GM21825 (cell line): ENCODE measurements at regions not wholly inside any gene's neighbourhood (a gene's known extent, or its start where the extent isn't known, plus 50 kb on each side); places are given as distances from the start of the nearest gene placed in this dataset.

Source experiments
- ATAC-seq: cut with Tn5 transposase; IDR thresholded peaks from one replicate; pipeline ENCODE4 v1.9.1; 2021; ENCODE audit warnings: mild to moderate bottlenecking, moderate library complexity; ENCODE audit not compliant: unreplicated experiment

GRCh38 chr11:45523760-45524159, 141.7 kb downstream of the CHST1 start:
- ATAC-seq: no peak

GRCh38 chr11:45518833-45519535, 146.4 kb downstream of the CHST1 start:
- no peak for ATAC-seq

GRCh38 chr11:45518141-45518832, 147.1 kb downstream of the CHST1 start:
- ATAC-seq: no peak

GRCh38 chr11:45517171-45517770, 148.2 kb downstream of the CHST1 start:
- ATAC-seq: no peak

GRCh38 chr11:45513821-45514340, 151.5 kb downstream of the CHST1 start:
- ATAC-seq: no peak

- ATAC-seq: no peak
These were observed 152.8 kb downstream of the CHST1 start for GRCh38 chr11:45512471-45513148.

GRCh38 chr11:45511566-45511965, 153.9 kb downstream of the CHST1 start:
- no peak for ATAC-seq

- no peak for ATAC-seq
These were observed 157.5 kb downstream of the CHST1 start for GRCh38 chr11:45507916-45508315.

- ATAC-seq: no peak
These were observed 162.1 kb downstream of the CHST1 start for GRCh38 chr11:45503311-45503710.

GRCh38 chr11:45502226-45502545, 163.2 kb downstream of the CHST1 start:
- ATAC-seq: no peak

- no peak for ATAC-seq
These were observed 163.8 kb downstream of the CHST1 start for GRCh38 chr11:45501392-45502225.

GRCh38 chr11:45500451-45500850, 165.0 kb downstream of the CHST1 start:
- ATAC-seq: no peak

- ATAC-seq: no peak
These were observed 170.7 kb downstream of the CHST1 start for GRCh38 chr11:45494738-45495137.

GRCh38 chr11:45489281-45489905, 176.0 kb downstream of the CHST1 start:
- ATAC-seq: no peak

- no peak for ATAC-seq
These were observed 179.0 kb downstream of the CHST1 start for GRCh38 chr11:45486461-45486860.

- no peak for ATAC-seq
These were observed 180.2 kb downstream of the CHST1 start for GRCh38 chr11:45485070-45485707.

GRCh38 chr11:45484326-45484883, 181.0 kb downstream of the CHST1 start:
- no peak for ATAC-seq

- ATAC-seq: no peak
These were observed 182.0 kb downstream of the CHST1 start for GRCh38 chr11:45483416-45483815.

GRCh38 chr11:45482331-45482730, 183.1 kb downstream of the CHST1 start:
- ATAC-seq: no peak
